Vagina (tissue), 2 donors: ENCODE measurements at regions not wholly inside any gene's neighbourhood (a gene's known extent, or its start where the extent isn't known, plus 50 kb on each side); places are given as distances from the start of the nearest gene placed in this dataset.

Experiments
- CTCF ChIP-seq, 3 experiments: fragments of 450-650 bp in 2 of 3; fragments of 200-600 bp in 1 of 3; sonication (generic) in 1 of 3; IDR thresholded peaks; one replicate each; pipeline ENCODE4 v1.5.1; 2017 to 2019; ENCODE audit warnings: antibody characterized with exemption in 3 of 3, mild to moderate bottlenecking in 2 of 3, moderate library complexity in 2 of 3
- POLR2A ChIP-seq, 2 donors: fragments of 450-650 bp; IDR thresholded peaks; one replicate each; pipeline ENCODE4 v1.6.1; 2017; ENCODE audit warnings: antibody characterized with exemption in 2 of 2, mild to moderate bottlenecking in 2 of 2, moderate library complexity in 2 of 2
- POLR2AphosphoS5 ChIP-seq, 2 donors: sonication (generic); formaldehyde crosslinking; IDR thresholded peaks; one replicate each; pipeline ENCODE4 v1.9.0; 2017; ENCODE audit warnings: antibody characterized with exemption in 2 of 2, mild to moderate bottlenecking in 2 of 2, low read depth in 1 of 2; ENCODE audit not compliant: insufficient read depth in 1 of 2

GRCh38 chr9:95650720-95651119, 133.9 kb upstream of the PTCH1 start:
- TF ChIP-seq CTCF (IDR thresholded peaks at IDR 0.05) (no peak), POLR2AphosphoS5 (IDR thresholded peaks at IDR 0.05; ENCODE audit: insufficient read depth in 1 of 2, low read depth in 1 of 2) (no peak), POLR2A (IDR thresholded peaks at IDR 0.05) (no peak)
